ENCODE measurements at regions not wholly inside any gene's neighbourhood (a gene's known extent, or its start where the extent isn't known, plus 50 kb on each side); places are given as distances from the start of the nearest gene placed in this dataset.

DNA sequence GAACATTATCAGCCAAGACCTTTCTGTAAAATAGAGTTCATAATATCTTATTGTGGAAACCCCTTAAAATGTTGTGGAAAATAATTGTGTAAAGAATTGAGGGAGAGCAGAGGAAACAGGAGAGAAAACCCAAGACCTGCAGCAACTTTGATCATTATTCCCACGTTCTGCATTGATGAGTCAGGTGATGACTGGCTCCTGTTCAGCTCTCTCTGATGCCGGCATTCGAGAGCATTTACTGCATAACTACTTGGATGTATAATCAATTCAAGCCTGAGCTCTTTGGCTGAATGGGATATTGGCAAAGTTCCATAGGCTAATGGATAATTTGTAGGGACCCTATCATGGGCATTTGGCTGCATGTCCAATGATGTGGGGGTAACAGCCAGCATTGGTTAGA lies 176.3 kb upstream of the ARID2 start:
- DNase-seq = no peak

DNA sequence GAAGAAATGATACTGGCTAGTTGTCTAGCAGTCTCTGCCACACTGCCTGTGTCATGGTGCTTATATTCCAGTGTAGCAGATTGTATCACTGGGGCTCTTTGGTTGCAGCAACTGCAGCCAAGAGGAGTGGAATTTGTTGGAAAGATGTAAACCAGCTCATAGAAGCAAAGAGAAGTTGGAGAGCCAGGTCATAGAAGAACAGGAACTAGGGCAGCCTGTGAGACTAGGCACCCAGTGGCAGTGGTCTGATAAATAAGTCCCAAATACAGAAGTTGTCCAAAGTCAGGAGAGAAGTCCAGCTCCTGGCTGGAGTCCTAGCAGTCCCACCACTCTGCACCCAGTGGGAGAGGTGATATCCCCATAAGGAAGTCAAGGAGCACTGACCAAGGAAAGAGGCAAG lies 172.5 kb upstream of the ARID2 start:
- DNase-seq = peak; percentile 37

DNA sequence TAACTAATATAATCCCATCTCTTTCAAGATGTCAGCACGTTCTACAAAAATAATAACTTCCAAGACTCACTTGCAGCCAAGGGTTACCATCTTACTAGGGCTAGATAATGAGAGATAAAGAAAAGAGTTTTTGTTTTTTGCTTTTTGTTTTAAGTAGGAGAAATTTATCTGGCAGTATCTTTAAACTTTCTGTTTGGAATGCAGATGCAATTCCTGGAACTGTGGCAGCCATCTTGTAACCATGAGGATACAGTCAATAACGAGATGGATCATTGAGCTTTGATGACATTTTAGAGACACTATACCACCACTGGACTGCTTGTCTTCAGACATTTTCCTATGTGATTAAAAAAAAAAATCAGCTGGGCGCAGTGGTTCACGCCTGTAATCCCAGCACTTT lies 171.2 kb upstream of the ARID2 start:
- no peak for DNase-seq

DNA sequence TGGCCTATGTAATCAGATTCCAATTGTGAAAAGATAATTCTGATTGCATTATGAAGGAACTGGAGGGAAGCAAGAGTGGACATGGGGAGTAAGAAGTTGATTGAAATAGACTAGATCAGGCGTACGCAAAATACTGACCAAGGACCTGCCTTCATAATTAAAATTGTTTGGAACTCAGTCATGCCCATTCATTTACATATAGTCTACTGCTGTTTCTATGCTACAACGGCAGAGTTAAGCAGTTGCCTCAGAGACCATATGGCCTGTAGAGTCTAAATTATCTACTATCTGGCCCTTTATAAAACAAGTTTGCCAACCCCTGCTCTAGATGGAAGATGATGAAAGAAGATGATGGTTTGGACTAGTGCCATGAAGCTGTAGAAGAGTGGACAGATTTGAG lies 170.0 kb upstream of the ARID2 start:
- no peak for DNase-seq

DNA sequence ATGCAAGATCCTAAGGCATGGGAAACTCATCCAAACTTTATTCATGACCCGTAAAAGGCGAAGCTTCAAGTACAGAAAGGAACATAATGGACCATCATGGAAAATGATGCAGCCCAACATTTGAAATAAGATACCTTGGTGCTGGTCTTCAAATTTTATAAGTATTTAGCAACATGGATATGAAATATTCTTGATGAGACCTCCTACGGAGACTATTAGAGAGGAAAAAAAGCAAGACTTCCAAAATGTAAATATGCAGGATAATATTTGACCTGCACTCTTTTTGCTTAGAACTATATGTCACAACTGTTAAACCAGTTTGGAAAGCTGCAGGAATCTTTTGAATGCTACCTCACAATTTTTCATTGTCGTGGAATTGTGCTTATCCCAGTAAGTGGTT lies 168.8 kb upstream of the ARID2 start:
- DNase-seq = no peak

DNA sequence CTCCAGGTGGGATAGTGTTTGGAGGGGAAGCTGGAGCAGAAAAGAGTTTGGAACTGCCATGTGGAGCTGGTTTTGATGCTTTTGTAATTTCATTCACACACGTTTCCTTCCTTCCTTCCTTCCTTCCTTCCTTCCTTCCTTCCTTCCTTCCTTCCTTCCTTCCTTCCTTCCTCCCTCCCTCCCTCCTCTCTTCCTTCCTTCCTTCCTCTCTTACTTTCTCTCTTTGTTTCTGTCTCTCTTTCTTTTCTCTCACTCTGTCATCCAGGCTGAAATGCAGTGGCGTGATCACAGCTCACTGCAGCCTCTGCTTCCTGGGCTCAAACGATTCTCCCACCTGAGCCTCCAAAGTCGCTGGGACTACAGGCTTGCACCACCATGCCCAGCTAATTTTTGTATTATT lies 168.0 kb upstream of the ARID2 start:
- DNase-seq = no peak

DNA sequence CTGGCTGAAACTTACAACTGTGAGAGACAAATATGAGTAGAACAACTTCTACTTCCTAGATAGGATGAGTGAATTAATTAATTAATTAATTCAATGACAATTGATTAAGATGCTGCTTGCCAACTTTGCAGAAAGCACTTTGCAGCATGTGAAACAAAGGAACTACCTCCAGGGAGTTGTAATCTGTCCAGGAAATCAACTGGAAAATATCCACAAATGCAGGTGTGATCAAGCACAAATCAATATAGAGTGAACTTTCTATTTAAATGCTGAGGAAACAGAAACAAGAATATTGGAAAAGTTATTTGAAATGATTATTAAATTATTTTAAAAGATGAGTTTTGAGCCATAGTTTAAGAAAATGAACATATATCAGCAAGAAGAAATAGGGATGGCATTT lies 163.9 kb upstream of the ARID2 start:
- DNase-seq = no peak

DNA sequence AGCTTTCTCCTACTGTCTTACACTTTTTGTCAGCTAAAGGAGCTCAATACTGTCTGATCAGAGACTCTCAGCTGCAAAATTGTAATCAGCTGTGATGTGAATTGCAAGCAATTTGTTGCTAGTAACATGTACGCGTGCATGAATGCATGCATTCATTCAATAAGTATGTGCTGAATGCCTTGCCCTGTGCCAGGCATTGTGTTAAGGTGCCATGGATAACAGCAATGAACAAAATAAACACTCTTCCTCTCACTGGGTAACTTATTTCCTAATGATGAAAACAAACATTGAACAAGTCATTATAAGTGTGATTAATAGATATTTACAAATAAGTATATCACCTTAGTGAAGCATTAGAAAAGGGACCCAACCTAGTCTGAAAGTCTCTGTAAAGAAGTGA lies 163.2 kb upstream of the ARID2 start:
- no peak for DNase-seq

DNA sequence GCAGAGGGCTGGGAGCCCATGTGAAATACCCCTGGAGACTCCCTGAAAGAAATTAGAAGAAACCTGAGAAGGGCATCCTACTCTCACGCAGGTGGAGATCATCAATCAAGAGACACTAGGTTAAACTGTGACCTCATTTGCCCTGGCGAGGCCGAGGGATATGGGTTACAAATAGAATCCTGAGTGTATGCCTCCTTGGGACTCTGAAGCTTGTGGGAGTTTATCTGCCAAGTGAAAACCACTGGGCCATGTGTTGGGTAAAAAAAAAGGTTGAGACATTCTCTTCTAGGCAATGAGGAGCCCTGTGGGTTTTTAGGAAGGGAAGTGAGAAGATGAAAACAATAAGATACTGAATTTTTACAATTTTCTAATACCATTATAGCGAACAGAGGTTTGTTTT lies 160.7 kb upstream of the ARID2 start:
- peak; percentile 75 for DNase-seq

DNA sequence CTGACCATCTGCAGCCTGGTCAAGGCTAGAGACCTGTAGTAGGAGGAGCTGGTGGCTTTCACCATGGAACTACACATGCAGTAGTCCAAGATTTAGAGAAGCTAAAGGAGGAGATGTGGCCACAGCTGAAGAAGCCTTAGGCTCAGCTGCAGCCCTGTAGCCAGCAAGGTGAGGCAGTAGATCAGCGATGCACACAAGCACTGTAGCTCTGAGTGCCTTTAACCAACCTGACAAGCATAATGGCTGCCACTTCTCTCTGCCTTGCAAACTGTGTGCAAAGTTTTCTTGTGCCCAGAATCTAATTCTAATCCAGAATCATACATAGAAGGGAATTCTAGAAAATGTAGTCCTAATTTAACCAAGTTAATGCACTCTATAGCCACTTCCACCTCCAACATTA lies 159.0 kb upstream of the ARID2 start:
- DNase-seq = no peak

DNA sequence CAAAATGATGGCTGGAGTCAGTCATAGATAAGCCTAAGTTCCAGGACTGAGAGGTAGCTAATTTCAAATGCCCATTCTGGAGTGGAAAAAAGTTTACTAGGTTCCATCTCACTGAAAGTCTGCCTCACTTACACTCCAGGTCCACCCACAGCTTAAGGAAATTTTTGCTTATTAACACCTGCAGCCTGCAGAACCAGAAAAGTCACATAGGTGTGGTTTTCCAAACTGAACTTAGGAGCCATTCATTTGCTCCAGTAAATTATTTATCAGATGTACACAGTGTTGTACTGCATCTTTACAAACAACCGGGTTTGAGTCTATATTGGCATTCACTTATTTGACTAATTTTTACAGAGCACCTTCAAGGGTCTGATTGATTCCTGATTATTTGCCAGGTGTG lies 157.4 kb upstream of the ARID2 start:
- no peak for DNase-seq

DNA sequence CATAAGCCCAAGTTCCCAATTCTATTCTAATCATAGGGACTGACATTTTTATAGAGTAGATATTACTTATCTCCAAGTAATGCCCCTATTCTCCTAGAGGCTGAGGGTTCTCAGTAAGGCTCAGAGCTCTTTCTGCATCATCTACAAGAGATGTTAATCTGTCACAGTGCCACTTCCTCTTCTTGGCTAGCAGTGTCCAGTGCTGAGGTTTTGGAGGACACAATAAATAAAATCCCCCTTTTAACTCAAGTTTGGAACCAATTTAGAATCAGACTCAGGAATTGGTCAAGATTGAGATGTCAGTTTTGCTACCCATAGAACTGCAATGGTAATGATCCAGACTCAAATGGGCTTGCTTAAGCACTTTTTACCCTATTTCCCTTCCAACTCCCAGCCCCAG lies 154.1 kb upstream of the ARID2 start:
- DNase-seq = peak; percentile 78

DNA sequence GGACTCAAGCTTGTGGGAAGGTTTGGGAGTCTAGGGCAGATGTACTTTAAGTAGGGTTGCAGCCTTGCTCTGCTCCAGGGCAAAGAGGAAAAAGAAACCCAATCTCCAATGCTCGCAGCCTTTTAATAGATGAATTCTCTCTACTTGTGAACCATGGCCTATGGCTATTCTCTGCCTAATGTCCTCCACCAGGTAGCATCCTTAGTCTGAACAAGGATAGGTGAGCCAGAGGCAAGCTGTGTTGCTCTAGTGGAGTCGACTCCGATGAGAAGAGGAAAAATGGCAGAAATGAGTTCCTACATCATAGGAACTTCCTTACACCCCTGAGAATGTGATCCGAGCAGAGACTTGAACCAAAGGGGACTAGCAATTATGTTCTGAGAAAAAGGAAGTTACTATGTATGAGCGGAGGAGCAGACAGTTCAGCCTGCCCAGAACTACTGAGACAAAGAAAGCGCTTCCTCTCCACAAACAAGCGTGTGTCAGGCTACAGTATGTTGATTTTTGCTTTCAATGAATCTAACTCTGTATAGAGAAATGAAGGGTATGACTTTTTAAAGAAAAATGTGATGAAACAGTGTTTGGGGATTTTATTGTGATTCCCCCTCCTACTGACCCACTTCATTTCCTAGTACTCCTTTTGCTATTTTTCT lies 153.6 kb upstream of the ARID2 start:
- DNase-seq = peak; percentile 77

DNA sequence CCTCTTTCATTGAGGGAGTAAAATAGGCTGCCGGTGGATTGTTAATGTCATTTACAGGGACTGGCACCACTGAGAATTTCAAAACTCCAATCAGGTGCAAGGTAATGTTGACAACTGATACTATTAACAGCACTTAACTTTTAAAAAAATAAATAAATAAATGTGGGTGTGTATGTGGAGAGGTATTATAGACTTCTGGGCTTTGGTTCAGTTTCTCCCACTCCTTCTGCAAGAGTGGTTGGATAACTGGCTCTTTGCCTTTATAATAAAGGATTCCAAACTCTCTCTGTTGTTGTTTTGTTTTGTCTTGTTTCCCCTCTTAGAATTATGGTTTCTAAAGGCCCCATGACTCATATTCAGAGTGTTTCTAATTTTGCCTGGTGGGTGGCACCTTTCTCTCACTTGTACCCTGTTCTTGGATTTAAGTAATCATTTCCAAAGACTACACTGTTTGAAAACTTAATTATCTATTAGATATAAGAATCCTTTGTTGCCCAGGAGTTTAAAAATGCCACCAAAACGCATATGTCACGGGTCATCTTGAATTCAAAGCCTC lies 151.6 kb upstream of the ARID2 start:
- DNase-seq = no peak

DNA sequence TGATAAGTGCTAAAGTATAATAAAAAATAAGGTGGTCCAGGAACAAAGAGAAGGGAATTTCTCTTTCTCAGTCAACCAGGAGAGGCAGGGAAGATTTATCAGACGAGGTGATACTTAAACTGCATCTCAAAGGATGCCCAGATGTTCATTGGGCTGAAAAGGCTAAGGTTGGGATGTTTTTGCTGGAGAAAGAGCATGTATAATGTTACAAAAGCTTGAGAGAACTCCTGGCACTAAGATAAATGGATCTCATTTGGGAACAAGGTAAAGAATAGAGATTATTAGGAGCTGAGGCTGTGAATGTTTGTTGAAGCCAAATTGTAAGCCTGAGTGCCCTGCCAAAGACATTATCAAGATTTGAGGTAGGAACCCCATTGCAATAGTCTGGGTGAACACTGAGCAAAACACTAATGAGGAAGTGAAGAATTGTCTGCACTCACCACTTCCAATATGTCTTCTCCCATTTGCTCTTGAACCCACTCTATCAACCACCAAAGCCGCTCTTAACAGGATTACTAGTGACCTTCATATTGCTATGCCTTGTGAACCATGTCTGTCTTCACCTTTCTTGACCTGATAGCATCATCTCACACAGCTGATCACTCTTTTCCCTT lies 149.0 kb upstream of the ARID2 start:
- peak; percentile 43 for DNase-seq

DNA sequence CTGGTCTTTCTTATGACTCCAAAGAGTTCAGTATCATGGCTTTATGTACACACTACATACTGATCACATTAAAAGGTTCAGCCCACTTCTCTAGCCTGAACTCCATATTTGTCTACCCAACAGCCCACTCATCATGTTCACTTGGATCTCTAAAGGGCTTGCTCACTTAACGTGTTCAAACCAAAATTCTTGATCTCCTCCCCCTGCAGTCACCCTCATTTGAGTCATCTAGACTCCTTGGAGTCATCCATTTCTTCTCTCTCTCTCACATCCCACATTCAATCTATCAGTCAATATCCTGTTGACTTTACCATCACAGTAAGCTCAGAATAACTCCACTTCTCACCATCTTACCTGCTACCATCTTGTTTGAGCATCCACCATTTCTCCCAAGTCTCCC lies 148.4 kb upstream of the ARID2 start:
- no peak for DNase-seq

DNA sequence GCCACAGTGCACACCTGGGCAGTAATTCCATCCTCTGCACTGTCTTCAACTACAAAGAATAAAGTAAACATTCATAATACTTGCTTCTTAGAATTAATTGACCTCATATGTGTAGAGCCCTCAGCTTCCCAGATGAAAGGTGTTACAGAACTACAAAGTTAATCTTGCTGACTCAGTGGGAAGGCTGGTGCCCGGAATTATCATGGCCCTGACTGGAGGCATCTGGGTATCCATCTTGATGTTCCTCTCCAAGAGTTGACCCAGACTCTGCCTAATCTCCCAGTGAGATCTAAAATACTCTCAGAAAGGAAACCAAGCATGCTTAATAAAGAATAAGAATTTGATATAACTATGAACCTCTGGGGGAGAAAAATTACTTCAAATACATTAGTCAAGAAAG lies 147.0 kb upstream of the ARID2 start:
- no peak for DNase-seq

DNA sequence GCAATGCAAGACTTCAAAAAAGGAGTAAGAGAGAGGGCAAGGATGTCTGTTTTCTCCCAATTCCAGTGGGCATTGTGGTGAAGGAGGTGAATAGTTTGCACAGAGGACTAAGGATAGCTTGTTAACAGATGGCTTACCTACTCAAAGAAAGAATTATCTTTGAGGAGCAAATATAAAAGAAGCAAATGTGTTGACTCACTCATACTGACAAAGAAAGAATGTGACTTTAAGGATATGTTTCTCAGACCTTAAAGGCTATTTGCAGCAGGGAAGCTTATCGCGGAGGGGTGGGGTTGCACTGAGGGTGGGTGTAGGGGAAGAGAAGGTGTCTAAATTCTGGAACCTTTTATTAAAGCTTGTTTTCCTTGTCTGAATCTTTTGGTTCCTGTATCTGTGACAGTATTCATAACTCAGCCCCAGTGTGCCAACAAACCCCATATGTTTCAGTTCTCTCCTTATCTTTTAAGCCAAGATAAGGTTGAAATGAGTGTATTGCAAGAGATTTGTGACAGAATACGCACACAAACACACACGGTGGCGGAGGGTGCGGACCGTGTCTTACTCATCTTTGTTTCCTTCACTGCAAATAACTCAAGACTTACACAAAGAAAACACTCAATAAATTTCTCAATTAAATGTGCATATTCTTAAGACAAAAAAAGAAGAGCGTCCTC lies 146.4 kb upstream of the ARID2 start:
- DNase-seq = peak; percentile 76

DNA sequence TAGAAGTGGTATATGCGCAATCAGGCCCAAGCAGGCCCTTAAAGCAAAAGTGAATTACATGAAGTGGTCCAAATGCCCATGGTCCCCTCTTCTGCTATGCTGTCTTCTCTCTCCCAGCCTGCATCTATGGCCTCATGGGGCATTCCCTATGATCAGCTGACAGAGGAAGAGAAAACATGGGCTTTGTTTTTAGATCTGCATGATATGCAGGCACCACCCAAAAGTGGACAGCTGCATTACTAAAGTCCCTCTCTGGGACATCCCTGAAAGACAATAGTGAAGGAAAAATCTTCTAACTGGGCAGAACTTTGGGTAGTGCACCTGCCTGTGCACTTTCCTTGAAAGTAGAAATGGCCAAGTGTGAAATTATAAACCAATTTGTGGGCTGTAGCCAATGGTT lies 145.2 kb upstream of the ARID2 start:
- no peak for DNase-seq

DNA sequence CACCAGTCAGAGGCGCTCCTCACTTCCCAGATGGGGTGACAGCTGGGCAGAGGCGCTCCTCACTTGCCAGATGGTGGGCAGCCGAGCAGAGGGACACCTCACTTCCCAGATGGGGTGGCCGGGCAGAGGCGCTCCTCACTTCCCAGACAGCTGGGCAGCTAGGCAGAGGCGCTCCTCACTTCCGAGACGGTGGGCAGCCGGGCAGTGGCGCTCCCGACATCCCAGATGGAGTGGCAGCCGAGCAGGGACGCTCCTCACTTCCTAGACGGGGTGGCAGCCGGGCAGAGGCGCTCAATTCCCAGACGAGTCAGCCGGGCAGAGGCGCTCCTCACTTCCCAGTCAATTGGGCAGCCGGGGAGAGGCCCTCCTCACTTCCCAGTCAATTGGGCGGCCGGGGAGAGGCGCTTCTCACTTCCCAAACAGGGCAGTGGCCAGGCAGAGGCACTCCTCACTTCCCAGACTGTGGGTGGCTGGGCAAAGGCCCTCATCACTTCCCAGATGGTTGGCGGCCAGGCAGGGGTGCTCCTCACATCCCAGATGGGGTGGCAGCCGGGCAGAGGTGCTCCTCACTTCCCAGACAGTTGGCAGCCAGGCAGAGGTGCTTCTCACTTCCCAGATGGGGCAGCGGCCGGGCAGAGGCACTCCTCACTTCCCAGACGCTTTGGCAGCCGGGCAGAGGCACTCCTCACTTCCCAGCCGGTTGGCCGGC lies 143.8 kb upstream of the ARID2 start:
- DNase-seq = no peak

DNA sequence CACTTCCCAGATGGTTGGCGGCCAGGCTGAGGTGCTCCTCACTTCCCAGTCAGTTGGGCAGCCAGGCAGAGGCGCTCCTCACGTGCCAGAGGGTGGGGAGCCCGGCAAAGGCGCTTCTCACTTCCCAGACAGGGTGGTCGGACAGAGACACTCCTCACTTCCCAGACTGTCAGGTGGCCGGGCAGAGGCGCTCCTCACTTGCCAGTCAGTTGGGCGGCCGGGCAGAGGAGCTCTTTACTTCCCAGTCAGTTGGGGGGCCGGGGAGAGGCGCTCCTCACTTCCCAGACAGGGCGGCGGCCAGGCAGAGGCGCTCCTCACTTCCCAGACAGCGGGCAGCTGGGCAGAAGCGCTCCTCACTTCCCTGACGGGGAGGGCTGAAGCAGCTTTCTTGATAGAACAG lies 143.0 kb upstream of the ARID2 start:
- DNase-seq = no peak

DNA sequence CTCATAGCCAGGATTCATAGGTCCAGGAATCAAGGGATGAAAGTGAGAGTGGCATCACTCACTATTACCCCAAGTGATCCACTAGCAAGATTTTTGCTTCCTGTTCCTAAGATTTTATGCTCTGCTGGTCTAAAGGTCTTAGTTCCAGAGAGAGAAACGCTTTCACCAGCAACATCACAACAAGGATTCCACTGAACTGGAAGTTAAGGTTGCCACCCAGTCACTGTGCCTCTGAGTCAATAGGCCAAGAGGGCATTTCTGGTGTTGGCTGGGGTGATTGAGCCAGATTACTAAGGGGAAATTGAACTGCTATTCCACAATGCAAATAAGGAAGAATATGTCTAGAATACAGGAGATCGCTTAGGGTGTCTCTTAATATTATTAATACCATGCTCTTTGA lies 142.5 kb upstream of the ARID2 start:
- no peak for DNase-seq

DNA sequence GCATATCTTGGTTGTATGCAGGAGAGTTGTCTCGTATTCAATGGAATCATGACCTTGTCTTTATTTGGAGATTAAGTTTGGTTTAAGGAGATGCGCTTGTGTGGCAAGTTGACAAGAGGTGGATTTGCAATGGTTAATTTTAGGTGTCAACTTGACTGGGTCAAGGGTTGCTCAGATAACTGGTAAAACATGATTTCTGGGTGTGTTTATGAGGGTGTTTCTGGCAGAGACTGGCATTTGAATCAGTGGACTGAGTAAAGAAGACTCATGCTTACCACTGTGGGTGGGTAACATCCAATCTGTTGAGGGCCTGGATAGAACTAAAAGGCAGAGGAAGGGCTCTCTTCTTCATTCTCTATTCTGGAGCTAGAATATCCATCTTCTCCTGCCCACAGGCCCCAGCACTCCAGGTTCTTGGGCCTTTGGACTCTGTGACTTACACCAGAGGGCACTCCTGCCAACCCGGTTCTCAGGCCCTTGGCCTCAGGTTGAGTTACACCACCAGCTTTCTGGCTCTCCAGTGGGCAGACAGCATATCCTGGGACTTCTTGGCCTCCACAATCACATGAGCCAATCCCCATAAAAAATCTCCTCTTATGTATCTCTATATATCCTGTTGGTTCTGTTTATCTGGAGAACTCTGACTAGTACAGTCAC lies 141.5 kb upstream of the ARID2 start:
- DNase-seq = no peak
